GM12874 (cell line): ENCODE measurements at regions not wholly inside any gene's neighbourhood (a gene's known extent, or its start where the extent isn't known, plus 50 kb on each side); places are given as distances from the start of the nearest gene placed in this dataset.
A peak's percentile ranks its signal among the peaks of the same experiment; 100 is the strongest.

Experiments used
- CTCF ChIP-seq: IDR thresholded peaks from 2 replicates; pipeline ENCODE4 v1.5.1; 2011; ENCODE audit warnings: low read depth, mild to moderate bottlenecking, control low read depth, low read length, moderate library complexity; ENCODE audit not compliant: insufficient read depth

GRCh38 chr20:7269452-7269851 is 502.0 kb downstream of the BMP2 start:
- no peak for TF ChIP-seq CTCF

GRCh38 chr20:7272512-7272911 is 505.0 kb downstream of the BMP2 start:
- TF ChIP-seq CTCF: no peak

GRCh38 chr20:7274870-7275269 is 507.4 kb downstream of the BMP2 start:
- TF ChIP-seq CTCF: no peak

GRCh38 chr20:7275645-7276237 is 508.3 kb downstream of the BMP2 start:
- TF ChIP-seq CTCF: no peak

GRCh38 chr20:7285918-7286556 is 518.6 kb downstream of the BMP2 start:
- TF ChIP-seq CTCF: peak; percentile 78

GRCh38 chr20:7291323-7291943 is 523.9 kb downstream of the BMP2 start:
- TF ChIP-seq CTCF: no peak

GRCh38 chr20:7291946-7292345 is 524.5 kb downstream of the BMP2 start:
- no peak for TF ChIP-seq CTCF
